SHP77 treated with DMSO at 0.1 percent for 48 hours (cell line): ENCODE measurements at regions not wholly inside any gene's neighbourhood (a gene's known extent, or its start where the extent isn't known, plus 50 kb on each side); places are given as distances from the start of the nearest gene placed in this dataset.
A peak's percentile ranks its signal among the peaks of the same experiment; 100 is the strongest.

Experiments used
- DNase-seq: peaks from one replicate; lab custom pipeline; 2025; lab: John Stamatoyannopoulos, UW

GRCh38 chr2:64704161-64704560 lies 50.4 kb upstream of the SERTAD2 start:
- no peak for DNase-seq

DNA sequence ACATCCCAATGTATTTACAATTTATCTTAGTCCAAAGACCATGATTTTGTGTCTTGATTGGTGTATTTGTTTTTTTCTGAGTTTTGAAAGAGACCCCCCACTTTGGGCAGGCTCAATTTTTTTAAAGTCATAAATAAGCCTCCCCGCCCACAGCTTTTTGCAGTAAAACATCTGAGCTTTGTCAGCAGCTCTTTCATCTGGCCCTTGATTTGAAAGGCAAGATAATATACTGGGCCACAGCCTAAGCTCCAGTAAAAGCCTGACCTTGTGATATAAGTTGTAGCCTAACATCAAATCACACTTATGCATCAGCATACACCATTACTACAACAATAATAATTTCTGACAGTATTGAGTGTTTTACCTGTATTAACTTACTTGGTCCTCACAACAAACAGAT lies 51.3 kb upstream of the SERTAD2 start:
- DNase-seq = no peak

DNA sequence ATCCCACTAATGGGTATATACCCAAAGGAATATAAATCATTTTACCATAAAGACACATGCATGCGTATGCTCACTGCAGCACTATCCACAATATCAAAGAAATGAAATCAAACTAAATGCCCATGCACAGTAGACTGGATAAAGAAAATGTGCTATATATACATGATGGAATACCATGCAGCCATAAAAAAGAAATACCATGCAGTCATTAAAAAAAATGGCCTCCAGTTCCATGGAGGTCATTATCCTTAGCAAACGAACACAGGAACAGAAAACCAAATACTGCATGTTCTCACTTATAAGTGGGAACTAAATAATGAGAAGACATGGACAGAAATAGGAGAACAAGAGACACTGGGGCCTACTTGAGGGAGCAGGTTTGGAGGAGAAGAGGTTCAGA lies 53.6 kb upstream of the SERTAD2 start:
- DNase-seq = no peak

- no peak for DNase-seq
Measured at GRCh38 chr2:64708829-64709228, 55.1 kb upstream of the SERTAD2 start.

- no peak for DNase-seq
Measured at GRCh38 chr2:64711252-64711800, 57.6 kb upstream of the SERTAD2 start.

GRCh38 chr2:64713686-64714085 lies 60.0 kb upstream of the SERTAD2 start:
- DNase-seq = no peak

DNA sequence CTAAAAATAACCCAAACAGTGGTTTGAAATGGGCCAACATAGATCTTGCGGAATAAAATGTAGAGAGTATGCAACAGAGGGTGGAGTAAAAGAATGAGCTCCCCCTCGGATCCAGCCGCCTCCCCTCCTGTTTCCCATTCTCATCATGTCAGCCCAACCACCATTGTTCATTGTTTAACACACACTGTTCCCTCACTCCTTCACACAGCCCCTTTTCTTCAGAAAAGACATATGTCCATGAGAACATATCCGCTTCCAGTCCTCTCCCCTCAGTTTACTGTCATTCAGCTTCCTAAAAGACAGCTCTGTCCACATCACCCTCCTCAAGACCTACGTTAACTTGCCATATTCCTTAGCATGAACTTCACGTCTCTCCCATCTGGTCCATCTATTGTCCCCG lies 62.9 kb upstream of the SERTAD2 start:
- no peak for DNase-seq

GRCh38 chr2:64718250-64718885 lies 64.7 kb upstream of the SERTAD2 start:
- no peak for DNase-seq

GRCh38 chr2:64720535-64721319 lies 67.0 kb upstream of the SERTAD2 start:
- DNase-seq = no peak

GRCh38 chr2:64721320-64721623 lies 67.6 kb upstream of the SERTAD2 start:
- DNase-seq = no peak

DNA sequence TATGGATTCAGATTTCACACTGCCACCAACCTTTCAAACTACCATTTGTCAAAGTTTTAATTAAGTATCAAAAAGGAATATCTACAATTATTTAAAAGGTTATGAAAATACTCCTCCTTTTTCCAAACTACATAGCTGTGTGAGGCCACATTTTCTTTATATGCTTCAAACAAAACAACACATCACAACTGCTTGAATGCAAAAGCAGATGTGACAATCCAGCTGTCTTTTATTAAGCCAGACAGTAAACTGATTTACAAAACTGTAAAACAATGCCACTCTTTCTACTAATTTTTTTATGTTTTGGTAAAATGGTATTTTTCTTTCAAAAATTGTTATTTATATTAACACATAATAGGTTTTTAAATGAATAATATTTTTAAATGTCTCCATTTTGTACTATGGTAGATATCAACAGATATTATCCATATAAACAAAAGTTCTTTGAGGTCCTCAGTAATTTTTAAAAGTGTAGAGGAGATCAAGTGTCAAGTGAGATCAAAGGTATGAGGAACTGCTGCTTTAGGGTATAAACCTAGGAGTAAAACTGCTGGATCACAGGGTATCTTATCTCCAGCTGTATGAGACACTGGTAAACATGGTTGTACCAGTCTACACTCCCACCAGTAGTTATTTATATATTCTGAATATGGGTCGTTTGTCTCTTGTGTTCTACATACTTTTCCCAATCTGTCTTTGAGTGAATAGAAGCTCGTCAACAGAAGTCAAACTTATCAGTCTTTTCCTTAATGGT lies 68.8 kb upstream of the SERTAD2 start:
- no peak for DNase-seq

- no peak for DNase-seq
Measured at GRCh38 chr2:64727013-64727767, 73.5 kb upstream of the SERTAD2 start.

- no peak for DNase-seq
Measured at GRCh38 chr2:64727843-64728463, 74.2 kb upstream of the SERTAD2 start.

DNA sequence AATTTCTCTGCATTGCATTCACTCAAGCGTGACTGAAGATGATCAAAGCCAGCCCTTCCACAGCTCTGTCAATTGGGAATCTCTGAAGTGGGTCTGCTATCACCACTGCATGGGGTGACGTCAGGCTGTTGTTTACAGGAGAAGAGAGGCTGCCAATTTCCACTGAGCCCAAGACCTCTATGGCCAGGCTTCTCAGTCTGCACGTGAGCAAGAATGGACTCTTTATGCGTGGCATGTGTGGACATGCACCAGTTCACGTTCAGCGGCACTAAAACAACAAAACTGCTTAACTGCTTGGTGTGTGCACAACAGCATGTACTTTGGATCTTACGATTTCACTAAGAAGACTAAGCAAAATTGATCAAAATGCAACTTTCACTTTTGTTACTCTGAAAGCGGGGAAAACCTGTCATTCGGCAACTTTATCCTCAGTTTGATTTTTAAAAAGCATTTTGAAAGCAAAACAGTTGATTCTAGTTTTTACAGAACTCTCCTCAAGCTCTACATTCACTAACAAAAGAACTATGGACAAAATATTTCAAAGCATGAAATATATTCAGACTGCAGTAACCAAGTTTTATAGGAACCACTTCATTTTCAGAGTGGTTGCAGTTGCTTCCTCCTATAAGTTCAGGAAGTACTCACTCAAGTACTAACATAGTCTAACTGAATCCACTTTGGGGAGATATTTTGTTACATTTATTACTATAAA lies 77.0 kb upstream of the SERTAD2 start:
- DNase-seq = peak; percentile 93

GRCh38 chr2:64731263-64731643 lies 77.5 kb upstream of the SERTAD2 start:
- no peak for DNase-seq

DNA sequence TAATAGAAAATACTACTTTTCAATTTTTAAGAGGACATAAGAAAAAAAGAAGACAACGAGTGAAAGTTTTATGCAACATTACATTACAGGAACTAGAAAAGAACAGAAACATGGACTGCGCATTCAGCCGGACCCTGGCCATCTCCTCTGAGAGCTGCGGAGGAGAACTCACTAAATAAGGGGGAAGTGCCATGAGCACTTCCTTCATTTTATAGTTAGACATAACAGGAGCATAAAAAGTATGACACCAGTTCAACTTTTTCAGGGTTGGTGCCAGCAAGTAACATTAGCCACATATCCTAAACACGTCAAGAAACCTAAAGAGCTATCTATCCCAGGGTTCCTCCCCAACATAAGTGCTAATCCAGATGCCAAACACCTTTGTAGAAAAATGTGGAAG lies 78.0 kb upstream of the SERTAD2 start:
- DNase-seq = no peak

GRCh38 chr2:64732146-64732545 lies 78.4 kb upstream of the SERTAD2 start:
- no peak for DNase-seq

DNA sequence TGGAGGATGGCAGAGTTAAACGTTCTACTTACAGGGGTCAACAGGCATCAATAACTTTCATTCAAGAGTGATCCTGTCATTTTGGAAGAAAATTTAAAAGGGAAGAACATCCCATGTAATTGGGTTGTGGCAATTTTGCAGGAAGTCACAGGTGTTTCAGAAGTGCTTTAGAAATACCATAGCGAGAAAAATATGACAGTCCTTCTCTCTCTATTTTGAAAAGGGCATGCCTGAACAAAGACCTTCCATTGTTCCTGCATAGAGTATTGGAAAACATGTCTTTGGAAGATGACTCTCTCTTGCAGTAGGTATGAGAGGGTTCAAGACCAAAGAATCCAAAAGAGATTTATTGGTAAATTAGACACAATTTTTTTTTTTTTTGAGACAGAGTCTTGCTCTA lies 81.8 kb upstream of the SERTAD2 start:
- DNase-seq = no peak

GRCh38 chr2:64737547-64737946 lies 83.8 kb upstream of the SERTAD2 start:
- DNase-seq = no peak

- DNase-seq = no peak
Measured at GRCh38 chr2:64738026-64738425, 84.3 kb upstream of the SERTAD2 start.

- DNase-seq = no peak
Measured at GRCh38 chr2:64742678-64743077, 89.0 kb upstream of the SERTAD2 start.
